ENCODE measurements at regions not wholly inside any gene's neighbourhood (a gene's known extent, or its start where the extent isn't known, plus 50 kb on each side); places are given as distances from the start of the nearest gene placed in this dataset.

DNA sequence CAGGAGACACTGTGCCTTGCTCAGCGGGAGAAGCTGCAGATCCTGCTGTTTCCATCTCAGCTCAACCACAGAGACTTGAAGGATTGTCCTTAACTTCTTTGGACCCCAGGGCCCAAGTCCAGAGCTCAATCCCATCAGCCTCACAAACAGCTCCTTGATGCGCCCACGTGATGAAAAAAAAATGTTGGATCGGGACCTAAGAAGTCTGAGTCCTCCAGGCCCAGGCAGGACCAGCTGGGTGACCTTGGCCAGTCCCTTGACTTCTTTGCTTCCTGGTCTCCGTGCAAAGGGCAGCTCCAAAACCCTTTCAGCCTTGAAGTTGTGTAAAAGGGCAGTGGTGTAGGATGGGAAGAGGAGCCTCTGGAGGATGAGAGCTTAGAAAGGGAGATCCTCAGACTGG is 175.5 kb downstream of the ZFP36L2 start:
- H3K9me3 ChIP-seq (ENCODE audit: low read depth) = no peaks in the 10 kb centered on the region
- DNase-seq = no peak
- H3K4me2 ChIP-seq (ENCODE audit: unreplicated experiment) = no peak overlapping the region
- H3K9ac ChIP-seq = no peak overlapping the region
- 69 to 76% methylated on average over 5 of the region's 5 CpGs for WGBS, 2 experiments (ENCODE audit: low coverage in 1 of 2, low lambda C conversion rate in 2 of 2, missing lambda C conversion rate in 2 of 2)
- H3F3A ChIP-seq (ENCODE audit: insufficient read depth) = no peaks in the 10 kb centered on the region
- no peak for TF ChIP-seq EZH2 (IDR thresholded peaks at IDR 0.05; ENCODE audit: insufficient read depth, poor library complexity, severe bottlenecking)
- TF ChIP-seq EZH2phosphoT487 (IDR thresholded peaks at IDR 0.05; ENCODE audit: insufficient read depth, low read depth) = no peak
- peak overlapping the region; percentile 38; the same call in 1 of the 2 replicates for H2AFZ ChIP-seq
- H3K36me3 ChIP-seq (ENCODE audit: low read depth) = no peaks in the 10 kb centered on the region
- H3K79me2 ChIP-seq (ENCODE audit: insufficient read depth) = no peaks in the 10 kb centered on the region
- H3K4me3 ChIP-seq = no peak overlapping the region
- H3K27ac ChIP-seq = no peak overlapping the region
- no peaks in the 10 kb centered on the region for H3K27me3 ChIP-seq (replicated peaks; ENCODE audit: insufficient read depth)
- in situ Hi-C loops (cut with MboI) = no loop called here
- no peaks in the 10 kb centered on the region for H4K20me1 ChIP-seq (ENCODE audit: insufficient read depth)
- peaks cover 25% of the 10 kb centered on the region for H3K4me1 ChIP-seq (ENCODE audit: insufficient read depth)
- H3K9me2 ChIP-seq (ENCODE audit: insufficient read depth) = no peaks in the 10 kb centered on the region

DNA sequence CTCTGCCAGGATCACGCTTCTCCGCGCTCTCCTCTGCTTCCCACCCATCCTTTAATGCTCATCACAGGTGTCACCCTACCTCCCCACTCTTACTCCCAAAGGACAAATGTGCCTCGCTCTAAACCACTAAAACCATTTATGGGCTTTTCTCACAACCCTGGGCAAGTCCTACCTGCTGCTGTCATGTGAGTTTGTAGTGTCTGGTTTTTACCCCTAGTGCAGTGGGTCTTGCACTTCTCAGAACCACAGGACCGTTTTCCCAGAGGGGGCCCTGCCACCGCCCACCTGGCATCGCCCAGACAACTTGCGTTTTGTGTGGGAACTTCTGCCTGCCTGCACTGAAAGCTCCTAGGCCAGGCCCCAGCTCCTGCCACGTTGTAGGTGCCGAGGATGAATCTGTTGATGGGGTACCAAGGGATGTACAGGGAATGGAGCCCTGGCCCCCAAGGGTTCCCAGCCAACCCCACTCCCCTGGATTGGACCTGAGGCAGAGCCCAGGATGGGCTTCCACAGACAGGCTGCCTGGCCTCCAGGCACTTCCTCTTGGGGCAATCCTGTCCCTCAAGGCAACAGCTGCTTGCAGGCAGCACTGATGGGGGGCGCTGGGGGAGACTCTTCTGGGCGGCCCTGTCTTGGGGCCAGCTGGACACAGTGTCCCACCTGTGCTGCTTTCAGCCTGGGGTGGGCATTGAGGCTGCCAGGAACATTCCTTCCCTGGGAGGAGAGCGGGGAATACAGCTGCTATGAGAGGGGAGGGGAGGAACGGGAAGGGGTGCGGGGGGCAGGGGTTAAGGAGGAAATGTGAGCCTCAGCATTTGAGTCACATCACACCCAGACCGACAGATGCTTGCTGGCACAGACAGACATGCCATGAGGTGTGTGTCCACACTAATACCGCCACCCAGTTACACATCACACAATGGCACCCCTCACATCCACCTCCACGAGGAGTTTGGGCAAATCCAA is 176.3 kb downstream of the ZFP36L2 start:
- DNase-seq = no peak
- no peaks in the 10 kb centered on the region for H3F3A ChIP-seq (ENCODE audit: insufficient read depth)
- no peak overlapping the region for H3K4me2 ChIP-seq (ENCODE audit: unreplicated experiment)
- TF ChIP-seq EZH2 (IDR thresholded peaks at IDR 0.05; ENCODE audit: insufficient read depth, poor library complexity, severe bottlenecking) = no peak
- no peak for TF ChIP-seq EZH2phosphoT487 (IDR thresholded peaks at IDR 0.05; ENCODE audit: insufficient read depth, low read depth)
- H3K9me2 ChIP-seq (ENCODE audit: insufficient read depth) = no peaks in the 10 kb centered on the region
- H3K4me1 ChIP-seq (ENCODE audit: insufficient read depth) = peaks cover 25% of the 10 kb centered on the region
- no peaks in the 10 kb centered on the region for H3K9me3 ChIP-seq (ENCODE audit: low read depth)
- H3K36me3 ChIP-seq (ENCODE audit: low read depth) = no peaks in the 10 kb centered on the region
- in situ Hi-C loops (cut with MboI) = no loop called here
- H3K9ac ChIP-seq = no peak overlapping the region
- H3K27ac ChIP-seq = no peak overlapping the region
- H4K20me1 ChIP-seq (ENCODE audit: insufficient read depth) = no peaks in the 10 kb centered on the region
- H3K4me3 ChIP-seq = no peak overlapping the region
- H3K27me3 ChIP-seq (replicated peaks; ENCODE audit: insufficient read depth) = no peaks in the 10 kb centered on the region
- no peak overlapping the region for H2AFZ ChIP-seq
- no peaks in the 10 kb centered on the region for H3K79me2 ChIP-seq (ENCODE audit: insufficient read depth)
- WGBS, 2 experiments (ENCODE audit: low coverage in 1 of 2, low lambda C conversion rate in 2 of 2, missing lambda C conversion rate in 2 of 2) = 82 to 91% methylated on average over 16 to 18 of the region's 18 CpGs

DNA sequence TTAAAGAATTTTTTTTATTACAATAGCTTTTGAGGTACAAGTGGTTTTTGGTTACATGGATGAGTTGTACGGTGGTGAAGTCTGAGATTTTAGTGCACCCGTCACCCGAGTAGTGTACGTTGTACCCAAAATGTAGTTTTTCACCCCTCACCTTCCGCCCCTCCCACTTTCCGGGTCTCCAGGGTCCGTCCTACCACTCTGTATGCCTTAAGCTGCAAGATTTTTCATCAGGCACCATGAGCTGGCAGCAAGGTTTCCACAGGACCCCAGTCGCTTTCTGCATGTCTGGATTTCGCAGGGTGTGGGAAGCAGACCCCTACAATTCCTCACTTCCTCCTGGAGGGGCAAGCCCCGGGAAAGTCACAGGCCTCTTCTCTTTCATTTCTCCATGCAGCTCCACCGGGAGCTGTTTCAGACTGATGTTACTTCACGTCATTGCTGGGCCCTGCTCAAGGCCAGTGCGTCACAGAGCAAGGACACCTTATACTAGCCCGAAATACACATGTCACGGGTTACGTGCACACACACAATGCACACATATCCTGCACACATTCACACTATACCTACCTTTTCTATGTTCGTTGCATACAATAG is 179.1 kb downstream of the ZFP36L2 start:
- Histone ChIP-seq H3K4me2 (ENCODE audit: unreplicated experiment) (no peak overlapping the region), H3K9me2 (ENCODE audit: insufficient read depth) (no peaks in the 10 kb centered on the region), H4K20me1 (ENCODE audit: insufficient read depth) (no peaks in the 10 kb centered on the region), H3F3A (ENCODE audit: insufficient read depth) (no peaks in the 10 kb centered on the region), H3K4me3 (no peak overlapping the region), H2AFZ (peak overlapping the region; percentile 72; the same call in 1 of the 2 replicates), H3K9me3 (ENCODE audit: low read depth) (no peaks in the 10 kb centered on the region), H3K27me3 (replicated peaks; ENCODE audit: insufficient read depth) (no peaks in the 10 kb centered on the region), H3K27ac (no peak overlapping the region), H3K9ac (no peak overlapping the region), H3K79me2 (ENCODE audit: insufficient read depth) (no peaks in the 10 kb centered on the region), H3K4me1 (ENCODE audit: insufficient read depth) (peaks cover 33% of the 10 kb centered on the region), H3K36me3 (ENCODE audit: low read depth) (no peaks in the 10 kb centered on the region)
- no peak for TF ChIP-seq EZH2phosphoT487 (IDR thresholded peaks at IDR 0.05; ENCODE audit: insufficient read depth, low read depth)
- no peak for TF ChIP-seq EZH2 (IDR thresholded peaks at IDR 0.05; ENCODE audit: insufficient read depth, poor library complexity, severe bottlenecking)
- in situ Hi-C loops (cut with MboI) = no loop called here
- DNase-seq = no peak
- WGBS, 2 experiments (ENCODE audit: low coverage in 1 of 2, low lambda C conversion rate in 2 of 2, missing lambda C conversion rate in 2 of 2) = 90 to 91% methylated on average over 17 of the region's 17 CpGs

DNA sequence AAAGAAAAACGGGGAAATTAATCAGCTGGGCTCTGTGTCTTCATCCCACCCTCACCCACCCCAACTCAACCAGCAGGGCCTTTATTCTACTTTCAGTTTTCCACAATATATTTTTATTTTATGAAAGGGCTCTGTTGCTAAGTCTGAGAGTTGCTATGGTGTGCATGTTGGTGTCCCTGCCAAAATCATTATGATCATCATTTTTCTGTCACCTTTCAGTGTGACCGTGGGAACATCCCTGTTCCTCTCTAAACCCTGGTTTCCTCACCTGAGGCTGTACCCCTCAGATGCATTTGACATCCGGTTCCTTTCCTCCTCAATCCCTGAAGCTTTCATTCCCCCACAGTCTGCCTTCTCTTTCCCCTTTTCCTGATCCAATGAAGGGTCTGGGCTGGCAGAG is 180.5 kb downstream of the ZFP36L2 start:
- Histone ChIP-seq H3K79me2 (ENCODE audit: insufficient read depth) (no peaks in the 10 kb centered on the region), H3K36me3 (ENCODE audit: low read depth) (no peaks in the 10 kb centered on the region), H3K27ac (no peak overlapping the region), H3K4me3 (no peak overlapping the region), H3F3A (ENCODE audit: insufficient read depth) (no peaks in the 10 kb centered on the region), H3K9me3 (ENCODE audit: low read depth) (no peaks in the 10 kb centered on the region), H3K27me3 (replicated peaks; ENCODE audit: insufficient read depth) (no peaks in the 10 kb centered on the region), H3K9me2 (ENCODE audit: insufficient read depth) (no peaks in the 10 kb centered on the region), H2AFZ (peak overlapping the region; percentile 72; the same call in 1 of the 2 replicates), H4K20me1 (ENCODE audit: insufficient read depth) (no peaks in the 10 kb centered on the region), H3K4me2 (ENCODE audit: unreplicated experiment) (no peak overlapping the region), H3K9ac (no peak overlapping the region), H3K4me1 (ENCODE audit: insufficient read depth) (peaks cover 32% of the 10 kb centered on the region)
- TF ChIP-seq EZH2phosphoT487 (IDR thresholded peaks at IDR 0.05; ENCODE audit: insufficient read depth, low read depth) = no peak
- TF ChIP-seq EZH2 (IDR thresholded peaks at IDR 0.05; ENCODE audit: insufficient read depth, poor library complexity, severe bottlenecking) = no peak
- DNase-seq = no peak
- in situ Hi-C loops (cut with MboI) = no loop called here
- 61 to 65% methylated on average over 3 of the region's 3 CpGs for WGBS, 2 experiments (ENCODE audit: low coverage in 1 of 2, low lambda C conversion rate in 2 of 2, missing lambda C conversion rate in 2 of 2)
